ENCODE measurements at regions not wholly inside any gene's neighbourhood (a gene's known extent, or its start where the extent isn't known, plus 50 kb on each side); places are given as distances from the start of the nearest gene placed in this dataset.

DNA sequence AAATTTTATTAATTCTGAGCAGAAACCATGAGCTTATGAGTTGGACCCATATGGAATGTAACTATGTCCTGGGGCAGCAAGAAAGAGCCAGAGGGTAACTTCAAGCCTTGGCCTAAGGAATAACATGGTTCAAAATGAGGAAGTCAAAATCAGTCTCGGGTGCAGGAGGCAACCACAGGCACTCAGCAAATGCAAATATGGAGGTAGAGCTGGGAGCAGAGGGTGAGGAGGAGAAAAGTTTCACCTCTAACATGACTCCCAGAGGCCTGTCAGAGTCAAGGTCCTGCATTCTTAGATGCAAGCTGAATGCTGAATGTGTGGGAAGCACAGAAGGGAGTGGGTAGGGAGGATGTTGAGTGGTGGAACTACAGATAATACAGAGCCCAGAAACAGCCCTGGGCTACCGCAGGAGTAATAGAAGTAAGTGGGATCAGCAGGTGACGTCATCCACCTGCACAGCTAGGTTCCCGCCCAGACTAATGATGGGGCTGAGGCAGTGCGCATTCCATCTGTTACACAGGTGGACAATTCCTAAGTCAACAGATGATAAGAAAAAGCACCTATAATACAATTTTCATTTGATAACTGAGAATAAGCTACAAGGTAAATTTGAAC lies 279.8 kb upstream of the ARRDC4 start:
- H3K27me3 ChIP-seq (replicated peaks; ENCODE audit: insufficient read depth, low read length): no peaks in the 10 kb centered on the region
- H3K9me2 ChIP-seq (replicated peaks; ENCODE audit: insufficient read depth, low read length): no peaks in the 10 kb centered on the region
- no peaks in the 10 kb centered on the region for H3K79me2 ChIP-seq (ENCODE audit: low read length)
- no peaks in the 10 kb centered on the region for H3K9me3 ChIP-seq (replicated peaks; ENCODE audit: insufficient read depth, low read length)
- H4K20me1 ChIP-seq (ENCODE audit: insufficient read depth, low read length): no peaks in the 10 kb centered on the region
- DNase-seq: no peak
- H3K4me2 ChIP-seq (ENCODE audit: low read depth, low read length): no peak overlapping the region
- no peak overlapping the region for H3K9ac ChIP-seq (ENCODE audit: low read length)
- no peak overlapping the region for H3K27ac ChIP-seq (ENCODE audit: low read length)
- H3K4me1 ChIP-seq (ENCODE audit: low read length): no peaks in the 10 kb centered on the region
- H3K4me3 ChIP-seq (ENCODE audit: low read length): no peak overlapping the region
- no peaks in the 10 kb centered on the region for H3F3A ChIP-seq (ENCODE audit: insufficient read depth, low read length)
- TF ChIP-seq EZH2 (optimal IDR thresholded peaks at IDR 0.05; ENCODE audit: low read depth, low read length) (no peak), EZH2phosphoT487 (IDR thresholded peaks at IDR 0.05; ENCODE audit: low read length) (no peak)
- TF ChIP-seq, protein P1, sequence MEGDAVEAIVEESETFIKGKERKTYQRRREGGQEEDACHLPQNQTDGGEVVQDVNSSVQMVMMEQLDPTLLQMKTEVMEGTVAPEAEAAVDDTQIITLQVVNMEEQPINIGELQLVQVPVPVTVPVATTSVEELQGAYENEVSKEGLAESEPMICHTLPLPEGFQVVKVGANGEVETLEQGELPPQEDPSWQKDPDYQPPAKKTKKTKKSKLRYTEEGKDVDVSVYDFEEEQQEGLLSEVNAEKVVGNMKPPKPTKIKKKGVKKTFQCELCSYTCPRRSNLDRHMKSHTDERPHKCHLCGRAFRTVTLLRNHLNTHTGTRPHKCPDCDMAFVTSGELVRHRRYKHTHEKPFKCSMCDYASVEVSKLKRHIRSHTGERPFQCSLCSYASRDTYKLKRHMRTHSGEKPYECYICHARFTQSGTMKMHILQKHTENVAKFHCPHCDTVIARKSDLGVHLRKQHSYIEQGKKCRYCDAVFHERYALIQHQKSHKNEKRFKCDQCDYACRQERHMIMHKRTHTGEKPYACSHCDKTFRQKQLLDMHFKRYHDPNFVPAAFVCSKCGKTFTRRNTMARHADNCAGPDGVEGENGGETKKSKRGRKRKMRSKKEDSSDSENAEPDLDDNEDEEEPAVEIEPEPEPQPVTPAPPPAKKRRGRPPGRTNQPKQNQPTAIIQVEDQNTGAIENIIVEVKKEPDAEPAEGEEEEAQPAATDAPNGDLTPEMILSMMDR (IDR thresholded peaks at IDR 0.05; ENCODE audit: low read length): no peak
- H2AFZ ChIP-seq (ENCODE audit: low read length): no peak overlapping the region
- no peaks in the 10 kb centered on the region for H3K36me3 ChIP-seq (replicated peaks; ENCODE audit: insufficient read depth, low read length)

DNA sequence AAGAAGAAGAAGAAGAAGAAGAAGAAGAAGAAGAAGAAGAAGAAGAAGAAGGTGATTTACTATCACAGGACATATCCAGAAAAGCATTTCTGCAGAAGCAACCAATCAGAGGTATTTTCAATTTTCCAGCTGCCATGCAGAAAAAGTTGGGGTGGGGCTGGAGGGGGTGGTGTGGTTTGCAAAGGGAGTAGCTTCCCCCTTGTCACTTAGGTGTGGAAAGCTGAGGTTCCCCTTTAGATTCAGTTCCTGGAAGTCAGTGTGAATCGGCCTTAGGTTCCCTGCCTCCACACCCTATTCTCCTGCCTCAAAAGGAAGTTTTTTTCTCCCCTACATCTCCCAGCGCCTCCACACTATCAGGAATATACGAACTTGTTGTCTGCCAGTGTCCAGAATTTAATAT lies 276.7 kb upstream of the ARRDC4 start:
- Histone ChIP-seq H2AFZ (ENCODE audit: low read length) (0 out of 2 replicates have a peak overlapping the region, but pooled peaks have one; percentile 12), H3K27me3 (replicated peaks; ENCODE audit: insufficient read depth, low read length) (no peaks in the 10 kb centered on the region), H3K4me1 (ENCODE audit: low read length) (no peaks in the 10 kb centered on the region), H3F3A (ENCODE audit: insufficient read depth, low read length) (no peaks in the 10 kb centered on the region), H3K4me3 (ENCODE audit: low read length) (no peak overlapping the region; the same call in 1 of the 2 replicates), H3K79me2 (ENCODE audit: low read length) (no peaks in the 10 kb centered on the region), H3K9me2 (replicated peaks; ENCODE audit: insufficient read depth, low read length) (no peaks in the 10 kb centered on the region), H3K9ac (ENCODE audit: low read length) (no peak overlapping the region), H3K4me2 (ENCODE audit: low read depth, low read length) (peak overlapping the region; percentile 41; the same call in 1 of the 2 replicates), H3K9me3 (replicated peaks; ENCODE audit: insufficient read depth, low read length) (no peaks in the 10 kb centered on the region), H4K20me1 (ENCODE audit: insufficient read depth, low read length) (no peaks in the 10 kb centered on the region), H3K27ac (ENCODE audit: low read length) (no peak overlapping the region), H3K36me3 (replicated peaks; ENCODE audit: insufficient read depth, low read length) (no peaks in the 10 kb centered on the region)
- TF ChIP-seq EZH2 (optimal IDR thresholded peaks at IDR 0.05; ENCODE audit: low read depth, low read length) (no peak), EZH2phosphoT487 (IDR thresholded peaks at IDR 0.05; ENCODE audit: low read length) (no peak)
- TF ChIP-seq, protein P1 (IDR thresholded peaks at IDR 0.05; ENCODE audit: low read length): no peak
- DNase-seq: no peak

DNA sequence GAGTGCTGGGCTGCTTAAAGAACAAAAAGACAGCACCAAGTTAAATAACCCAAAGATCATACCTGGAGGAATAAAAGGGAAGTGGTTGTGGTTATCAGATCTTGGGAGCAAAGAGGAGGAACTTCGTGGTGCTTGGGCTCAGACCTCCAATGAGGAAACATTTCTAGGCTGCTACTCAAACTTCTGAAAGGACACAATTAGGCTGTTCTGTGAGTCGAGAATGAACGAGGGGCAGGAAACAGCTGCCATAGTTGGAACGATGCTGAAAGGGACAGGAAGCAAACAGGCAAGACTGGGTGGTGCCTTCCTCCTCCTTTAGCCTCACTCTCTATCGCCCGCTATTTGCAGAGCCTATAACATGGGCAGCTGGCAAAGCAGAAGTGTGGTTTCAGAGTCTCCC lies 276.3 kb upstream of the ARRDC4 start:
- Histone ChIP-seq H3K4me3 (ENCODE audit: low read length) (no peak overlapping the region; the same call in 1 of the 2 replicates), H3K27ac (ENCODE audit: low read length) (no peak overlapping the region), H3K4me1 (ENCODE audit: low read length) (no peaks in the 10 kb centered on the region), H3K9me2 (replicated peaks; ENCODE audit: insufficient read depth, low read length) (no peaks in the 10 kb centered on the region), H3K9ac (ENCODE audit: low read length) (no peak overlapping the region), H2AFZ (ENCODE audit: low read length) (0 out of 2 replicates have a peak overlapping the region, but pooled peaks have one; percentile 12), H3F3A (ENCODE audit: insufficient read depth, low read length) (no peaks in the 10 kb centered on the region), H3K4me2 (ENCODE audit: low read depth, low read length) (peak overlapping the region; percentile 41; the same call in 1 of the 2 replicates), H3K27me3 (replicated peaks; ENCODE audit: insufficient read depth, low read length) (no peaks in the 10 kb centered on the region), H3K36me3 (replicated peaks; ENCODE audit: insufficient read depth, low read length) (no peaks in the 10 kb centered on the region), H4K20me1 (ENCODE audit: insufficient read depth, low read length) (no peaks in the 10 kb centered on the region), H3K79me2 (ENCODE audit: low read length) (no peaks in the 10 kb centered on the region), H3K9me3 (replicated peaks; ENCODE audit: insufficient read depth, low read length) (no peaks in the 10 kb centered on the region)
- DNase-seq: peak; percentile 52
- no peak for TF ChIP-seq EZH2phosphoT487 (IDR thresholded peaks at IDR 0.05; ENCODE audit: low read length)
- TF ChIP-seq, protein P1 (IDR thresholded peaks at IDR 0.05; ENCODE audit: low read length): no peak
- no peak for TF ChIP-seq EZH2 (optimal IDR thresholded peaks at IDR 0.05; ENCODE audit: low read depth, low read length)

All from MM.1S (cell line).